ENCODE measurements at regions not wholly inside any gene's neighbourhood (a gene's known extent, or its start where the extent isn't known, plus 50 kb on each side); places are given as distances from the start of the nearest gene placed in this dataset.

DNA sequence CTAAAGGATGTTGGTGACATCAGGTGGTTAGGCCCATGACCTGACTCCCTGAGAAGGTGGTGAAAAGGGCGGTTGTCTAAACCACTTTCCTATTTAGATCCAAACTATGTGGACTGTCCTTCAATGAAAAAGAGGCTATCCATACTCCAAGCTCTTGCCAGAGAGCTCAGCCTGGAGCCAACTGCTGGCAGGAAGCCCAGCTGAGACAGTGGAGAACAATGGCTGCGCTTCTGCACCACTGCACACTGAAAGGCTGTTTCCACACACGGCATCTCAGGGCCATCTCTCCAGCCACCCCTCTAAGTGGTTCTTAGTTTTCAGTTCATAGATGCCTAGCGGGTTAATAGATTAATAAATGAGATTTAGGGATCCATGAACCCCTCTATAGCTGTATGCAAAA is 488.8 kb upstream of the ZMIZ1 start:
- DNase-seq (ENCODE audit: low spot score): no peak
- TF ChIP-seq, protein P1, sequence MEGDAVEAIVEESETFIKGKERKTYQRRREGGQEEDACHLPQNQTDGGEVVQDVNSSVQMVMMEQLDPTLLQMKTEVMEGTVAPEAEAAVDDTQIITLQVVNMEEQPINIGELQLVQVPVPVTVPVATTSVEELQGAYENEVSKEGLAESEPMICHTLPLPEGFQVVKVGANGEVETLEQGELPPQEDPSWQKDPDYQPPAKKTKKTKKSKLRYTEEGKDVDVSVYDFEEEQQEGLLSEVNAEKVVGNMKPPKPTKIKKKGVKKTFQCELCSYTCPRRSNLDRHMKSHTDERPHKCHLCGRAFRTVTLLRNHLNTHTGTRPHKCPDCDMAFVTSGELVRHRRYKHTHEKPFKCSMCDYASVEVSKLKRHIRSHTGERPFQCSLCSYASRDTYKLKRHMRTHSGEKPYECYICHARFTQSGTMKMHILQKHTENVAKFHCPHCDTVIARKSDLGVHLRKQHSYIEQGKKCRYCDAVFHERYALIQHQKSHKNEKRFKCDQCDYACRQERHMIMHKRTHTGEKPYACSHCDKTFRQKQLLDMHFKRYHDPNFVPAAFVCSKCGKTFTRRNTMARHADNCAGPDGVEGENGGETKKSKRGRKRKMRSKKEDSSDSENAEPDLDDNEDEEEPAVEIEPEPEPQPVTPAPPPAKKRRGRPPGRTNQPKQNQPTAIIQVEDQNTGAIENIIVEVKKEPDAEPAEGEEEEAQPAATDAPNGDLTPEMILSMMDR (IDR thresholded peaks at IDR 0.05; ENCODE audit: borderline replicate concordance, control extremely low read depth, extremely low read depth, insufficient read depth, missing control alignments): no peak
- in situ Hi-C loops (cut with MboI; ENCODE audit: low sequenced_read_pairs, unreplicated experiment): no loop called here

DNA sequence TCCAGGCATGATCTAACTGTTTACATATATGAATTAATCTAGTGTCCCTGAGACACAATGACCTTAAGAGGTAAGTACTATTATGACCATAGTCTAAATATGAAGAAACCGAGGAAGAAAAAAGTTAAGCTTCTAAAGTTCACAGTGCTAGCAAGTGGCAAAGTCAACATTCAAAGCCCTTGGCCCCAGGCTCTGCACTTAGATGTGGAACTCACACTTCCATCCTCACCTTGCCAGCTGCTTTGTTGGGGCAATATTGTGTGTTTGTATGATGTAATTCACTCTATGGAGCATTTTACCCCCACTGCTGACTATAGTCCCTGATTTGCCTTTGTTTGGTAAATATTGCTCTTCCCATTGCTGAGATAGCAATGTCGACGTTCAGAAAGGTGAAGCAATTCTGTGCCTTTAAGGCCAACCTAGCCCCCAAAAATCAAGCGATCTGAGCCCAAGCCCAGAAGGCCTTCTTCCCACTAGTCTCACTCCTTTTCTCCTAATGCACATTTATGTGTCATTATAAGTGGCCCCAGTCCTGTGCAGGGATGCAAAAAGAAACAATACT is 487.6 kb upstream of the ZMIZ1 start:
- in situ Hi-C loops (cut with MboI; ENCODE audit: low sequenced_read_pairs, unreplicated experiment): no loop called here
- TF ChIP-seq, protein P1 (IDR thresholded peaks at IDR 0.05; ENCODE audit: borderline replicate concordance, control extremely low read depth, extremely low read depth, insufficient read depth, missing control alignments): no peak
- DNase-seq (ENCODE audit: low spot score): no peak

DNA sequence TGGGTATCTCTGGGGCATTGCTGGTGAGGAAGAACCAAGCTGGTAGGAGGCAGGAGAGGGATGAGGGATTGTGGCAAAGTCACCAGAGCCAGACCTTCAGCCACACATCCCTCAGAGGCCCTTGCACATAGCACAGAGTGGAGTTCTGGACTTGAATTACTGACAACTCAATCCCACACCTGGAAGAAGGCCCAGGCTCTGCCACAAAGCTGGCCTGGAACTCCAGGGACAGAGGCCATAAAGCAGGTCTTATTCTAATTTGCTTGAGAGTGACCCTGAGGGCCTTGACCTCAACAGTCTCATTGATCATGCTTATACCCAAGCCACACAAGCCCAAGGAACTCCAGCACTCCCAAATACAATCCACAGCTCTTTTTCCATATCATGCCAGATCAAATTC is 486.2 kb upstream of the ZMIZ1 start:
- in situ Hi-C loops (cut with MboI; ENCODE audit: low sequenced_read_pairs, unreplicated experiment): no loop called here
- DNase-seq (ENCODE audit: low spot score): no peak
- TF ChIP-seq, protein P1 (IDR thresholded peaks at IDR 0.05; ENCODE audit: borderline replicate concordance, control extremely low read depth, extremely low read depth, insufficient read depth, missing control alignments): no peak

DNA sequence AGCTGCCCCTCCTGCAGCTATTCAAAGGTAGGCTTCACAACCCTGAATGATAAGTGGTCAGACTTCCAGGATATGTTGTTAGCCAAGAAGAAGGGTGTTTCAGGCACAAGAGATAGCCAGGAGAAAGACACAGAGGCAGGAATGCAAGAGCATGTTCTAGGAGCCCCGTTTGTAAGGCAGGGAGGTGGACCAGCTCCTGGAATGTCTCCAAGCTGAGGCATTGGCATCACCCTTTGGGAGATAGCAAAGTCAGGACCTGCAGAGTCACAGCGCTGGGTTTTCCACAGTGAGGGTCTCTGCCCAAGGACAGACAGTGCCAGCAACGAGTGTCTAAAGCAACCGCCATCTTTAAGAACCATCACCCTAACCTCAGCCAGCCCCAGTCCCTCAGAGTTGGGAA is 484.5 kb upstream of the ZMIZ1 start:
- TF ChIP-seq, protein P1 (IDR thresholded peaks at IDR 0.05; ENCODE audit: borderline replicate concordance, control extremely low read depth, extremely low read depth, insufficient read depth, missing control alignments): no peak
- no peak for DNase-seq (ENCODE audit: low spot score)
- in situ Hi-C loops (cut with MboI; ENCODE audit: low sequenced_read_pairs, unreplicated experiment): no loop called here

DNA sequence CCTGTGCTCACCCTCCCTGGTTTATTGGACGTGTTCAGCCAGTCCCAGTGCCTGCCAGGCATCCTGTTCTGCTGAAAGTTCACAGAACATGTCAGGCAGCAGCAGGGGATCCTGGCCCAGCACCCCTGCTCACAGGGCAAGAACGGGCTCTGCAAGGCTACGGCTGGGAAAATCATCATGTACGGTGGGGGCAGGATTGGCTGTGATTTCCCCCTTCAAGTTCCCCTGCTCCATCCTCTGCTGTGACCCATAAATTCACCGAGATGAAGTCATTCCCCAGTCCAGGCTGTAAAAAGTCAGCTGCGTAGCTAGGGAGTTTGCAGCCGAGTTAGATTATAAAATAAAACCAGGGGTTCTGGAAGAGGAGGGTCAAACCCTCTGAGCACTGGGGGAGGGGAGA is 484.1 kb upstream of the ZMIZ1 start:
- TF ChIP-seq, protein P1 (IDR thresholded peaks at IDR 0.05; ENCODE audit: borderline replicate concordance, control extremely low read depth, extremely low read depth, insufficient read depth, missing control alignments): no peak
- in situ Hi-C loops (cut with MboI; ENCODE audit: low sequenced_read_pairs, unreplicated experiment): no loop called here

DNA sequence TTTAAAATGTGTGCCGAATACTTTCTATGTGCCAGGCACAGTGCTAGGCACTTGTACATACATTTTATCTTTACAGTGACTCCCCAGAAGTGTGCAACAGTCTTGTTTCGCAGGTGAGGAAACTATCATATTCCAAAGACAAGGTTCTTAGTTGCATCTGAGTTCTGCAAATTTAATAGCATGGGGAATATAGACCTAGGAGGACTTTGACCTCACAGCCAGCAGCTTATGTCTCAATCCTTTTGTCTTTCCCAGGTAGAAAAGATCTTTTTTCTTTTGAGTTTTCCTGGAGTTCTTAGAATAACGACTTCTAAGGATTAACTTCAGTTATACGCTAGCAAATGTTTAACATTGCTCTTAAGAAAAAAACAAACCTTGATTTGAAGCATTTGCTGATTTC is 482.8 kb upstream of the ZMIZ1 start:
- no peak for DNase-seq (ENCODE audit: low spot score)
- in situ Hi-C loops (cut with MboI; ENCODE audit: low sequenced_read_pairs, unreplicated experiment): no loop called here
- TF ChIP-seq, protein P1 (IDR thresholded peaks at IDR 0.05; ENCODE audit: borderline replicate concordance, control extremely low read depth, extremely low read depth, insufficient read depth, missing control alignments): no peak

More for the DNA sequence above, 484.1 kb upstream of the ZMIZ1 start:
- no peak for DNase-seq (ENCODE audit: low spot score)

All from GM13976 (cell line).